ELR (cell line): ENCODE measurements at regions not wholly inside any gene's neighbourhood (a gene's known extent, or its start where the extent isn't known, plus 50 kb on each side); places are given as distances from the start of the nearest gene placed in this dataset.
A peak's percentile ranks its signal among the peaks of the same experiment; 100 is the strongest.

Source experiments
- DNase-seq: peaks from one replicate; pipeline ENCODE4 v3.0.0-alpha.2; 2015; ENCODE audit warnings: low read depth

- DNase-seq, result no peak
These were observed 59.2 kb upstream of the MTPN start for GRCh38 chr7:136036336-136036735.

GRCh38 chr7:136034132-136034531, 57.0 kb upstream of the MTPN start:
- DNase-seq, result no peak

DNA sequence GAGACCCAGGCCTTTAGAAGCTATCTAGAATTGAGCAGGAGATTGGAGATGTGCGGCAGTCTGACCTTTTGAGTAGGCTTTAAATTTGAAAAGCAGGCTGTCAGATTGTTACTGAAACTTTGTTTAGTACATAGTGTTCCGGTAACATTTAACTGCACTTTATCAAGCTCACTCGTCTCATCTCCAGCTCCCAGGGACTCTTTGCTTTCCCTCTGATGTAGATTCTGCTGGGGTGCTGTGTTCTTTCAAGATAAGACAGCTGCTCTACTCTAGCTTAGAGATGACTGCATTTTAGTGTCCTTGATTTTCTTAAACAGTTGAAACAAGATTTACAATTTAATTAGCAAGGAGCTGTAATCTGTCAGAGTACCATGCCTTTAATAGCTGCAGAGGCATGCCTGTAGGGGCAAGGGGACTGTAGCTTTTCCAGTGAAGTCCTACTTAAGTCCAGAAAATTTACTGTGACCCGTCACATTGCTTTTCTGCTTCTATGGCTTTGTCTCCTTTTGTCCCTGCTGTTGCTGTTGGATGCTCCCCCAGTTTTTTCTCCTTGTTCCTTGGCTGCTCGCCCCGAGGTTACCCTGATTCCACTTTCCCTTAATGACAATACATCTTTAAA, 56.4 kb upstream of the MTPN start:
- DNase-seq, result no peak

DNA sequence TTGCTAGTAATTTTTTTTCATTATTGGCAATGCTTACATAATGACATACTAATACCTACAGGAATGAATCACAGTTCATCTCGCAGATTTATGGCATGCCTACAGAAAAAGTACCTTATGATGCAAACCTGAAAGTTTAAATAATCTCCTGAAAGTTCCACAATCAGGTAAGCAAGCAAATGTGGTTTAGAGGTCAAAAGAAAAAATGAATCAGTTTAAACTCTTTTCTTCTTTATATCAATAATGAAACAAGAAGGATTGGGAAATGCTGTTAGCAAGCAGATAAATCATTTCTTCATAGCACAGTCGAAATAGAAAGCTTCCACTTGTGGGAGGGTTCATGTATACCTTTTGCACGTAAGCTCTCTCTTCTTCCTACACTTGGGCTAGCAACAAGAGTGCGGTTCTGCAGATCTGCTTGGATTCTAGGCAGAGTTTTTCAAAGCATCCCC, 53.7 kb upstream of the MTPN start:
- DNase-seq, result no peak

DNA sequence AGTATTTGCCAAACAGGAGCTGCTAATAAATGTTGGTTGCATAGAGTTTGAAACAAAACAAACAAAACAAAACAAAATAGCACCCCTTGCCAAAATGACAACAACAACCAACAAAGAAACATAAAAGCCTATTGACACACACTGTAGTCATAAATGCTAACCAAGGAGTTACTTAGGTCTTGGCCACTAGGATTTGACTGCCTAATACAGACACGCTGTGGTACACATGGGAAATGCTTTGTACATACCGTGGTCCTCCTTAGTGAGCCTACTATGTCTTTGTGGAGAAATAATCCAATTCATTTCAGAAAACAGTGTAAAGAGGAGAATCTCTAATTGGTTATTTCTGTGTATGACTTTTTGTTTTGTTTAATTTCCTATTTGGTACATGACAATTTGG, 53.2 kb upstream of the MTPN start:
- DNase-seq, result peak; percentile 1

GRCh38 chr7:136027160-136027559, 50.0 kb upstream of the MTPN start:
- no peak for DNase-seq
